NCI-H2196 (cell line): ENCODE measurements at regions not wholly inside any gene's neighbourhood (a gene's known extent, or its start where the extent isn't known, plus 50 kb on each side); places are given as distances from the start of the nearest gene placed in this dataset.
"Not testable (repeated sequence)": the region's sequence is repeated elsewhere in the genome, so short reads cannot be mapped to it uniquely, and the experiment has no call there.

ENCODE experiments used
- DNase-seq: peaks from one replicate; lab custom pipeline; 2025; ENCODE audit not compliant: unreplicated experiment; lab: John Stamatoyannopoulos, UW

- no peak for DNase-seq
Observed at GRCh38 chr6:128738112-128738511, 144.8 kb upstream of the LAMA2 start.

GRCh38 chr6:128736780-128737179 is 146.2 kb upstream of the LAMA2 start:
- DNase-seq: no peak

- no peak for DNase-seq
Observed at GRCh38 chr6:128731249-128732165, 151.4 kb upstream of the LAMA2 start.

GRCh38 chr6:128727500-128727899 is 155.4 kb upstream of the LAMA2 start:
- DNase-seq: no peak

GRCh38 chr6:128725271-128726233 is 157.4 kb upstream of the LAMA2 start:
- peak; percentile 2 for DNase-seq

- DNase-seq: no peak
Observed at GRCh38 chr6:128724738-128725137, 158.2 kb upstream of the LAMA2 start.

- no peak for DNase-seq
Observed at GRCh38 chr6:128723667-128724066, 159.3 kb upstream of the LAMA2 start.

- DNase-seq: no peak
Observed at GRCh38 chr6:128720891-128721290, 162.0 kb upstream of the LAMA2 start.

- DNase-seq: no peak
Observed at GRCh38 chr6:128719786-128720185, 163.2 kb upstream of the LAMA2 start.

GRCh38 chr6:128713461-128713860 is 169.5 kb upstream of the LAMA2 start:
- no peak for DNase-seq

- DNase-seq: no peak
Observed at GRCh38 chr6:128712898-128713297, 170.0 kb upstream of the LAMA2 start.

GRCh38 chr6:128711149-128711548 is 171.8 kb upstream of the LAMA2 start:
- DNase-seq: no peak

GRCh38 chr6:128710315-128710714 is 172.6 kb upstream of the LAMA2 start:
- DNase-seq: no peak

GRCh38 chr6:128704601-128705000 is 178.3 kb upstream of the LAMA2 start:
- DNase-seq: no peak

GRCh38 chr6:128703794-128704193 is 179.1 kb upstream of the LAMA2 start:
- not testable (repeated sequence) for DNase-seq

GRCh38 chr6:128696691-128697689 is 176.6 kb upstream of the PTPRK start:
- no peak for DNase-seq

GRCh38 chr6:128694303-128695009 is 174.1 kb upstream of the PTPRK start:
- no peak for DNase-seq

- no peak for DNase-seq
Observed at GRCh38 chr6:128690063-128690462, 169.7 kb upstream of the PTPRK start.

GRCh38 chr6:128686084-128686483 is 165.7 kb upstream of the PTPRK start:
- no peak for DNase-seq

GRCh38 chr6:128676456-128676855 is 156.1 kb upstream of the PTPRK start:
- no peak for DNase-seq
